ENCODE measurements at regions not wholly inside any gene's neighbourhood (a gene's known extent, or its start where the extent isn't known, plus 50 kb on each side); places are given as distances from the start of the nearest gene placed in this dataset.

GRCh38 chr6:51562198-51562597, 525.2 kb downstream of the PKHD1 start:
- TF ChIP-seq, protein P1, sequence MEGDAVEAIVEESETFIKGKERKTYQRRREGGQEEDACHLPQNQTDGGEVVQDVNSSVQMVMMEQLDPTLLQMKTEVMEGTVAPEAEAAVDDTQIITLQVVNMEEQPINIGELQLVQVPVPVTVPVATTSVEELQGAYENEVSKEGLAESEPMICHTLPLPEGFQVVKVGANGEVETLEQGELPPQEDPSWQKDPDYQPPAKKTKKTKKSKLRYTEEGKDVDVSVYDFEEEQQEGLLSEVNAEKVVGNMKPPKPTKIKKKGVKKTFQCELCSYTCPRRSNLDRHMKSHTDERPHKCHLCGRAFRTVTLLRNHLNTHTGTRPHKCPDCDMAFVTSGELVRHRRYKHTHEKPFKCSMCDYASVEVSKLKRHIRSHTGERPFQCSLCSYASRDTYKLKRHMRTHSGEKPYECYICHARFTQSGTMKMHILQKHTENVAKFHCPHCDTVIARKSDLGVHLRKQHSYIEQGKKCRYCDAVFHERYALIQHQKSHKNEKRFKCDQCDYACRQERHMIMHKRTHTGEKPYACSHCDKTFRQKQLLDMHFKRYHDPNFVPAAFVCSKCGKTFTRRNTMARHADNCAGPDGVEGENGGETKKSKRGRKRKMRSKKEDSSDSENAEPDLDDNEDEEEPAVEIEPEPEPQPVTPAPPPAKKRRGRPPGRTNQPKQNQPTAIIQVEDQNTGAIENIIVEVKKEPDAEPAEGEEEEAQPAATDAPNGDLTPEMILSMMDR (IDR thresholded peaks at IDR 0.05; ENCODE audit: low read depth, low read length) = no peak
- no peak for TF ChIP-seq POLR2A (IDR thresholded peaks at IDR 0.05; ENCODE audit: extremely low read depth, insufficient read length)
